ENCODE measurements at regions not wholly inside any gene's neighbourhood (a gene's known extent, or its start where the extent isn't known, plus 50 kb on each side); places are given as distances from the start of the nearest gene placed in this dataset.

DNA sequence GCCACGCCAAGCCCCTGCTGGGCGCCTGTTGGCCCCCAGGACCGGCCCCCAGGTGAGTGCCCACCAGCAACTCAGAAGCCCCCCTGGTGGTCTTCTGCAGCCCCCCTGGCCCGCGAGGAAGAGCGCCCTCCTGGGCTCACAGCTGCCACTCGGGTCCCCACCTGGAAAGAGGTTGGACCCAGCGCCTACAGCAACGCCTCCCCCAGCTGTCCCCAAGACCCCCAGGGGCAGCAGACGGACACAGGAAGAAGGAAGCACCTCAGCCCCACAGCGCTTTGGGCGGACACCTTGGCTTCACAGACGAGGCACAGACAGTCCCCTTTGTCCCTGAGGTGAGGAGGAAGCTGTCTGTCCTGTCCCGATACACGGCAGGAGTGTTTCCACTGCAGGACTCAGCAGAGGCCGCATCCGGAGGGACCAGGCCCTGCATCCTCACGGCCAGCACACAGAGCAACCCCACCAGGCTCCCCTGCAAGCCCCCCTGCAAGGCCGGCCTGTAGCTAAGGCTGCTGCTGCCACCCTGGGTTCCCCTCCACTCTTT lies 115.6 kb upstream of the NKX1-1 start:
- TF ChIP-seq, protein P1, sequence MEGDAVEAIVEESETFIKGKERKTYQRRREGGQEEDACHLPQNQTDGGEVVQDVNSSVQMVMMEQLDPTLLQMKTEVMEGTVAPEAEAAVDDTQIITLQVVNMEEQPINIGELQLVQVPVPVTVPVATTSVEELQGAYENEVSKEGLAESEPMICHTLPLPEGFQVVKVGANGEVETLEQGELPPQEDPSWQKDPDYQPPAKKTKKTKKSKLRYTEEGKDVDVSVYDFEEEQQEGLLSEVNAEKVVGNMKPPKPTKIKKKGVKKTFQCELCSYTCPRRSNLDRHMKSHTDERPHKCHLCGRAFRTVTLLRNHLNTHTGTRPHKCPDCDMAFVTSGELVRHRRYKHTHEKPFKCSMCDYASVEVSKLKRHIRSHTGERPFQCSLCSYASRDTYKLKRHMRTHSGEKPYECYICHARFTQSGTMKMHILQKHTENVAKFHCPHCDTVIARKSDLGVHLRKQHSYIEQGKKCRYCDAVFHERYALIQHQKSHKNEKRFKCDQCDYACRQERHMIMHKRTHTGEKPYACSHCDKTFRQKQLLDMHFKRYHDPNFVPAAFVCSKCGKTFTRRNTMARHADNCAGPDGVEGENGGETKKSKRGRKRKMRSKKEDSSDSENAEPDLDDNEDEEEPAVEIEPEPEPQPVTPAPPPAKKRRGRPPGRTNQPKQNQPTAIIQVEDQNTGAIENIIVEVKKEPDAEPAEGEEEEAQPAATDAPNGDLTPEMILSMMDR (IDR thresholded peaks at IDR 0.05) = no peak
- no peak for TF ChIP-seq NR3C1 (IDR thresholded peaks at IDR 0.05)
- TF ChIP-seq FOSL2 (IDR thresholded peaks at IDR 0.05) = no peak
- TF ChIP-seq FOSL2 (CRISPR knock-in tag; IDR thresholded peaks at IDR 0.05) = no peak
- TF ChIP-seq PHF8 (IDR thresholded peaks at IDR 0.05; ENCODE audit: borderline replicate concordance, low read depth) = no peak
- TF ChIP-seq, protein P2, sequence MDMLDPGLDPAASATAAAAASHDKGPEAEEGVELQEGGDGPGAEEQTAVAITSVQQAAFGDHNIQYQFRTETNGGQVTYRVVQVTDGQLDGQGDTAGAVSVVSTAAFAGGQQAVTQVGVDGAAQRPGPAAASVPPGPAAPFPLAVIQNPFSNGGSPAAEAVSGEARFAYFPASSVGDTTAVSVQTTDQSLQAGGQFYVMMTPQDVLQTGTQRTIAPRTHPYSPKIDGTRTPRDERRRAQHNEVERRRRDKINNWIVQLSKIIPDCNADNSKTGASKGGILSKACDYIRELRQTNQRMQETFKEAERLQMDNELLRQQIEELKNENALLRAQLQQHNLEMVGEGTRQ (IDR thresholded peaks at IDR 0.05) = no peak
- TF ChIP-seq RCOR1 (IDR thresholded peaks at IDR 0.05; ENCODE audit: low read depth, low read length) = no peak
- no peak for TF ChIP-seq SMC3 (IDR thresholded peaks at IDR 0.05)
- TF ChIP-seq HDAC2 (IDR thresholded peaks at IDR 0.05) = no peak
- no peak for TF ChIP-seq POLR2A (IDR thresholded peaks at IDR 0.05; ENCODE audit: low read length)
- TF ChIP-seq FOSB (CRISPR knock-in tag; IDR thresholded peaks at IDR 0.05) = no peak

Measured in A549 (cell line).